GM21737 (cell line): ENCODE measurements at regions not wholly inside any gene's neighbourhood (a gene's known extent, or its start where the extent isn't known, plus 50 kb on each side); places are given as distances from the start of the nearest gene placed in this dataset.

Experiments
- ATAC-seq: cut with Tn5 transposase; IDR thresholded peaks from one replicate; pipeline ENCODE4 v1.9.1; 2021; ENCODE audit warnings: mild to moderate bottlenecking, moderate library complexity; ENCODE audit not compliant: unreplicated experiment

DNA sequence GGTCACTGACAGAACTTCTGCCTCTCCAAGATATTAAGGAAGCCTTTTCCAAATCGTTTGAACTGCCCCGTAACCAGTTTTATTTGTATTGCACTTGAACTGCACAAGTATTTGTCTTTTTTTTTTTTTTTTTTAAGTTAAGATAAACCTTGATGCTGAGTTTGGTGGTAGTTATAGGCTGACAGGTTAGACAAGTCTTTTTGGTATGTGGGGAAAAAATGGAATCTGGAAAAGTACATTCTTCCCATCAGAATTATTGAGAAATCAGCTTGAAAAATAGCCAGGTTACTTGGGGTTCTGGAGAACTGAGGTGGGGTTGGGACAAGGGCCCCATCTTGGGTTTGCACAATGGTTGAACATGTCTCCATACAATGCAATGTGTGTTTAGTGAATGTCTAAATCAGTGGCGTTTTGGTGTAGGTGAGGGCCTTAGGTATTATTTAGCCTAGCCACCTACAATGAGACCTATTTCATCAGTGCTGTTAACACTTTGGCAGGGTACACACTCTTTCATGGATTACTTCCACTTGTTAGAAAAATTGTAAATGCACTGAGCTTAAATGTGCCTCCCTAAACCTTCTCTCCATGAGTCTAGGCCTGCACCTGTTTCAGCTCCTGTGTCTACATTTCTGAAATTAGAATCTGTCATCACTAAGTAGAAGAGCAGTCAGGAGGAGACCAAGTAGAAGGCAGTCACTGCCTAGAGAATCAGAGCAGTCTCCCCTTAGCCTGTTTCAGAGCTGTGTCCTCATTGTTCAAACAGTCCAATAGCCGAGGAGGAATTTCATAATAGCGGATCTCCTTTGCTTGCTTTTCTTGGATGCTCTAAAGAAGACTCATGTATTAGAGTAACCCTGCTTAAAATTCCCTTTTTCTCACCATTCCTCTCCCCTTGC is 140.0 kb upstream of the HMHB1 start:
- no peak for ATAC-seq

- ATAC-seq = no peak
Observed at GRCh38 chr5:143671021-143671420, 140.9 kb upstream of the HMHB1 start.

DNA sequence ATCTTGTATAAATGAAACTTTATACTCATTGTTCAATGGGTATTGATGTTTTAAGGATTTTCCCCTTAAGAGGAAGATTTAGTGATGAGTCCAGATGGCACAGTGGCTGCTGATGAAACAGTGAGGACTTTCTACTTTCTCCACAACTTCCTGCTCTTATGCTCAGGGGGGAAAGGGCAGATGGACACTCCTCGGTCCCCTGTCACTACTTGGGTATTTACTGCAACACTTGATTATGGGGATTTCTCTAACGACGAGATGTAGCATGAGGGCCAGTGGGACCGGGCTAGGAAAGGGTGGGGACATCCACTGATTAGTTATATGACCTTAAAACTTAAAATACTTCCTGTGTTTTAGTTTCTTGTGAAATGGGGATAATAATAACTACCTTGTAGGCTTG is 146.1 kb upstream of the HMHB1 start:
- ATAC-seq = no peak

DNA sequence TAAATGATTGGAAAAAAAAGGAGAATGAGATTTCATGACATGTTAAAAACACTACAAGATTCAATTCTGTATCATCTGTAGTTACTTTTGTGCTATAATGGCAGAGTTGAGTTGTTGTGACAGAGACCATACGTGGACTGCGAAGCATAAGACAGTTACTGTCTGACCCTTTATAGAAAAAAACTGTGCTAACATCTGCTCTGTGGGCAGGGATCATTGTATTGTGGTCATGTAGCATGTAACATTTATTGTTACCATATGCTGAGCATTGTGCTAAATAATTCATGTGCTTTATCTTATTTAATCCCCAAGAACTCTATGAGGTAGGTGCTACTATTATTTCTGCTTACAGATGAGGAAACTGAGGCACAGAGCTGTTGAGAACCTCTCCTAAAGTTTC is 147.3 kb upstream of the HMHB1 start:
- no peak for ATAC-seq

- ATAC-seq = no peak
Observed at GRCh38 chr5:143663872-143664271, 148.1 kb upstream of the HMHB1 start.

GRCh38 chr5:143662020-143662419 is 149.9 kb upstream of the HMHB1 start:
- no peak for ATAC-seq

GRCh38 chr5:143660625-143661024 is 151.3 kb upstream of the HMHB1 start:
- ATAC-seq = no peak

GRCh38 chr5:143659599-143660238 is 152.2 kb upstream of the HMHB1 start:
- no peak for ATAC-seq

- ATAC-seq = no peak
Observed at GRCh38 chr5:143658956-143659355, 153.0 kb upstream of the HMHB1 start.

- no peak for ATAC-seq
Observed at GRCh38 chr5:143657647-143658285, 154.2 kb upstream of the HMHB1 start.

GRCh38 chr5:143653766-143654282 is 158.1 kb upstream of the HMHB1 start:
- no peak for ATAC-seq

- no peak for ATAC-seq
Observed at GRCh38 chr5:143653256-143653655, 158.7 kb upstream of the HMHB1 start.

DNA sequence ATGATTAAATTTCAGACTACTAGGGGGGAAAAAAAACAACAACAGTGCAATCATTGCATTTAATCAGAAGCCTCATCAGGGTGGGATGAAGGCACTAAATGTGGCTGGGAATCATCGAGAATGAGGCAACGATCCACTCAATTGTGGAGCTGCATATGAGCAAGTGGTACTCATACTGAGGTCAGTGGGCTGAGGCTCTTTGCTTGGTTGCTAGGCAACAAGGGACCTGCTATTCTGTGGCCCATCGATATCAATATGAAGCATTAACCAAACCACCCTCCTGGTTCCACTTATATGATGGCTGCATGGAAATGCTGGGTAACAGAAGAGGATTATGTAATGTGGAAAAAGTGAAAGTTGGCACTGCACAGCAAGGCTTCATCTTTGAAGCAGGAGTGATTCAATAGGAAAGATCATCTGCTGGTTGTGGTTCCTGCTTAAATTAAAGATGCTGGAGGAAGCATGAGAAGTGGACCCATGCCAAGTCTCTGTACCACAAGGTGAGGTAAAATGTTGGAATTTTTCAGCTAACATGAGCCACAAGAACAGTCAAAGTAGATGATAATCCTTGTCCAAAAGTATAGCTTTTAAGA is 159.8 kb upstream of the HMHB1 start:
- ATAC-seq = no peak

DNA sequence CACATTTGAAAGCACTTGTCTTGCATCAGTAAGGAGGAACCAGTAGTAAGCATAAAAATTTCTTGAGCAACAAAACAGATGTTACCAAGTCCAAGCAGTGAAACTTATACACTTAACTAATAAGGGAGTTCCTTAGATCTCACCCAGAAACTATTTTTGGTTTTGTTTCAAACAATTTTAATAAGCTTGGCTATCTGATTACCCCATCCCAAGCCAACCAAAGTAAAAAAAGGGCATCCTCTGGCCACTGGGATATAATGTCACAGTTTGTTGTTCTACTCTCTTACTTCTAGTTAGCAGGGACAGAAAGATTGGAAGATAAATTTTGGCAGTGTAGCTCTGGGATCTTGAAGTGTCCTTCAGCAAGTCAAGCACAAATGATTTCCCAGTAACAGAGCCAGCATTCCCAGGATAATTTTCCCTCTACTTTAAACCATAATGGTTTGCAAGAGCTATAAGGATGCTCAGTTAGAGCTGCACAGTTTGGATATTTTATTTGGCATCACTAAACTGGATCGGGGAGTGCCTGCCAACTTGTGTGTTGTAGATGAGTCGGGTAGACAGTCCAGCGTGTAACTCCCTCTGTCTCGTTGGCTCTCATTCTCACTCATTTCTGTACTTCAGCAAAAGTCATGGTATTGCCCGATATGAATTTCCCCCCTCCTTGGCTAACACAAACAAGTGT is 161.9 kb upstream of the HMHB1 start:
- ATAC-seq = no peak

DNA sequence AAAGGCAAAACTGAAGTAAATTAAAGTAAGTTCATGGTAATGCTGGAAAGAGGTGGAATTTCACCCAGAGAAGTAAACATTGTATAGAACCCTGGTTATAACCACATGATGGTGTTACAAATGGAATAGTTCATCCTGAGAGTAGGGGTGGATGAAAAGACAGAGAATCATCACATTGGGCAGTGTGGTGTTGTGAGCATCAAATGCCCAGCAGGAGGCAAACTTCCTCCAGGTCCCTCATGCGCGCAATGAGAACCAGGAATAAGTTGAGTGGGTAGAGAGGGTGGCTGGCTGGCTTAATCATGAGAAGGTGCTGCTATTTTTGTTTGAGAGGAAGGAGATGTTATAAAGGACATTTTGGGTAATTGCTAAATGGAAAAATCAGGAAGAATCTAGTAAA is 163.3 kb upstream of the HMHB1 start:
- ATAC-seq = no peak

GRCh38 chr5:143646961-143647360 is 165.0 kb upstream of the HMHB1 start:
- no peak for ATAC-seq

GRCh38 chr5:143645356-143645755 is 166.6 kb upstream of the HMHB1 start:
- ATAC-seq = no peak

- ATAC-seq = no peak
Observed at GRCh38 chr5:143644727-143645126, 167.2 kb upstream of the HMHB1 start.

- ATAC-seq = no peak
Observed at GRCh38 chr5:143642791-143643190, 169.2 kb upstream of the HMHB1 start.

DNA sequence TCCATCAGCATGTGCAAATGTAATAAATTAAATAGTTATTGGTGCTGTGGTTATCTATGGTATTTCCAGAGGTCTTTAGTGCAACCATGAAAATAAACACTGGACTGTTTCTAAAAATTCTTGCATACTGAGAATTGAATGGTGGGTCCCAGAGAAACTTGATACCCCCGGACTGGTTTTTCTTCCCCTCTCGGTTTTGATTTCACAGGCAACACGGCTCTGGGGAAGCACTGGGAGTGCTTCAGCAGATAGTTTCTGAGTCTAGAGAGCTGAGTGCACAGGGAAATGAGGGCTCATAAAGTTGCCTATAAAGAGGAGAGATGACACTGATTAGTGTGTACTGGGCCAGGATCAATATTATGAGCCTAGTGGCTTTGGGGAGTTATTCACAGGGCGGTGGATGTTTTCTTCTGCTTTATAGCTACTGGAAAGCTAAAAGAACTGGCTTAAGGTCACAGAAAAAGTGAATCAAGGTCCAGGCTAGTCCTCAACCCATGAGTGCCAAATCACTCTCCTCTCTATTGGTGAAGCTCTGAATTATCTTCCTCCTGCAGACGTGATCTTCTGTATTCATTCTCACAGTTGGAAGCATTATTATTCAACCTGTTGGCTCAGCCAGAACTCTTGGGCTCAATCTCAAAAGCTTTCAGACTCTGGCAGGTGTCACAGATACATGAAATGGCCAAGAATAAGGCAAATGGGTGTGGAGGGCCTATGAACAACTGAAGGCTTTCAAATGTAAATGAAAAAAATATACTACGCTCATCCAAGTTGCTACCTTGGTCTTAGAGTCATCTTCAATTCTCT is 170.2 kb upstream of the HMHB1 start:
- no peak for ATAC-seq
